ENCODE measurements at regions not wholly inside any gene's neighbourhood (a gene's known extent, or its start where the extent isn't known, plus 50 kb on each side); places are given as distances from the start of the nearest gene placed in this dataset.
"Not testable (repeated sequence)": the region's sequence is repeated elsewhere in the genome, so short reads cannot be mapped to it uniquely, and the experiment has no call there.

DNA sequence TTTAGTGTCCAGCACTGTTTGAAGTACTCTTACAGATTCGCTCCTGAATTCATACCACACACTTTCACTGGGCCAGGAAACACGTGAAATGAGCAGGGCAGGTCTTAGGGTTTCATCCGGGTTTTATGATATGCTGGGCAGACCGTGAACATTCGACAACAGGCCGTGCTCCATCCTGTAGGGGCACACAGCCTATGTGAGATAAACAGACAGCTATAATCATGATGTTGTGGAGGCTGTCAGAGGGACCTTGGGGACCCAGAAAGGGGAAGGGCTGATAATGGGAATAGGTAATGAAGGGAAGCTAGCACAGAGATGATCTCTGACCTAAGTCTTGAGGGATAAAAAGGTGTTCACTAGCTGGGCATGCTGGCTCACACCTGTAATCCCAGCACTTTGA is 110.4 kb downstream of the RIN2 start:
- peak in 1 of 56 donors; percentile 8 for DNase-seq

DNA sequence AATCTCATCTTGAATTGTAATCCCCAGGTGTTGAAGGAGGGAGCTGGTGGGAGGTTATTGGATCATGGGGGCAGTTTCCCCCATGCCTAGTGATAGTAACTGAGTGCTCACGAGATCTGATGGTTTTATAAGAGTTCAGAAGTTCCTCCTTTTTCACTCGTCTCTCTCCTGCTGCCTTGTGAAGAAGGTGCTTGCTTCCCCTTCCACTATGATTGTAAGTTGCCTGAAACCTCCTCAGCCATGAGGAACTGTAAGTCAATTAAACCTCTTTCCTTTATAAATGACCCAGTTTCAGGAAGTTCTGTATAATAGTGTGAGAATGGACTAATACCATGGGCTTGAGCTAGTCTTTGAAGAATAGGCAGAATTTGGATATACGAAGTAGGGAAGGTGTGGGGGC is 113.9 kb downstream of the RIN2 start:
- no peak for DNase-seq

DNA sequence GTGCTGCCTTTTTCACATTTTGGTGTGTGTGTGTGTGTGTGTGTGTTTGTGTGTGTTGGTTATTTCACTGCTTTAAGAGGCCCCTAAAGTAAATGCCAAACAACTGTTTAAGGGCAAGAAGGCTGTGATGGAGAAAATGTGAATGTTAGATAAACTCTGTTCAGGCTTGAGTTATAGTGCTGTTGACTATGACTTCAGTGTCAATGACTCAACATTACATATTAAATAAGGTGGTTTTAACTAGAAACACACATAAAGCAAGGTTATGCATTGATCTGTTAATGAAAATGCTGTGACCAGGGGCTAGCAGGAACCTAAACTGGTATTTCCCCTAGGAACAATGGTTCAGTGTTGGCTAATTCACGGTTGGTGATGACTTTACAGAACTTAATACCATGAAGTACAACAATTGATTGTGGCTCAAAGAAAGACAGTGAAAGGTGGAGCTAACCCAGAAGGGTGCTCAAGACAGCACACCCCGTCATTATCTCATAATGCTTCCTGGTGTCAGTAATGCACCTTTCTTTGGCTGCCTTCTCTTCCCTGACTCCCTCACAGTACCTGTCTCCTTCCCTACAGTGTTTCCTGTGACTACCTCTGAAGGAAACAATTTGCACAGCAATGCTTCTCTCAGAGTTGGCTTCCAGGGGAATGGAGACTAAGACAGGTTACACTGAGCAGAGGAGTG is 116.1 kb downstream of the RIN2 start:
- DNase-seq = no peak

DNA sequence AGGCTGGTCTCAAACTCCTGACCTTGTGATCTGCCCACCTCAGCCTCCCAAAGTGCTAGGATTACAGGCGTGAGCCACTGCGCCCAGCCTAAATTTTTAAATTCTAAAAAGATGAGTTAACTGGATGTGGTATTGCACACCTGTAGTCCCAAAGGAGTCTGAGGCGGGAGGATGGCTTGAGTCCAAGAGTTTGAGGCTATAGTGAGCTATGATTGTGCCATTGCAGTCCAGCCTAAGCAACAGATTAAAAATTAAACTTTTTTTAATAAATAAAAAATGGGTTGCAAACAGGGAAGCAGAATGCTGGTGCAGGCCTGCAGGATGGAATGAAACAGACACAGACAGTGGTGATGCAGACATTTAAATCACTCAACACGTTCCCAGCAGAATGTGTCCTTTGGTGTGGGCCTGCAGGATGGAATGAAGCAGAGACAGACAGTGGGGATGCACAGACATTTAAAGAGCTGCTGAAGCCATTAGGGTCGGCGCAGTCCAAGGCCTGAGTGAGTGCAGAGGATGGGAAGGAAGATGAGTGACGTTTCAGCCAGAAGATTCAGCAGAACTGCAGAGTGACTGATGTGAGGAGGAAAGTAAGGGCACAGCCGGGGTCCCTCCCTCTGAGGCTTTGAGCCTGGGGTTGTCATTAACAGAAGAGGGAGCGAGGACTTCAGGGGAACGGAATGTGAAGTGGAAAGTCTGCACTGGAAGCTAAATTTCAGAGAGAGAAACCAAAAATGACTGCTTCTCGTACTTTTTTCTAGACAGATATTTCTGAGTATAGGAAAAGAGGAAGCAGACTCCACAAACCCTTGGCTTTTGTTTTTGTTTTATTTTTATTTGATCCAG is 117.5 kb downstream of the RIN2 start:
- DNase-seq = no peak

DNA sequence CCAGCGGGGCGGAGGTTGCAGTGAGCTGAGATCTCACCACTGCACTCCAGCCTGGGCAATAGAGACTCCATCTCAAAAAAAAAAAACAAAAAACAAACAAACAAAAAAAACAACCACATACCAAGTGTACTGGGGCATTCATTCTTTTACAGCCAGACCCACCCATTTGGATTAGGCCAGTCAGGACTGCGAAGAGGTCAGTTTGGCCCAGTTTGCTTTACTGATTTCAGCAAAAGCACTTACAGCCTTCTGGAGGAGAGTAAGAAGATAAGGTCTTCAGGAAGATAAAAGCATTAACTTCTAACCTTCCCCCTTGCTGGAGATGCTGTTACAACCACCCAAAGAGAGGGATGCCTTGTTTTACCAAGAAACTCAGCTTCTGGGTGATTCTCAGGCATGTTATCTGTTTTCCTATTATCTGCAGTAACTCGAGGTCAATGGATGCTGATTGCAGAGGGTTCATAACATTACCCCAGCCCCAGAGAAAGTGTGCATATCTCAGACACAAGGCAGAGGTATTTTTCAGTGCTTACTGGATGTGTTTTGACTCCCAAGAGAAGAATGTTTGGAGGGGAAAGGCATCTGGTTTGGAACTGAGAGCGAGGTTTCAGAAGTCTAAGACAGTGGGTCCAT is 118.9 kb downstream of the RIN2 start:
- no peak for DNase-seq

DNA sequence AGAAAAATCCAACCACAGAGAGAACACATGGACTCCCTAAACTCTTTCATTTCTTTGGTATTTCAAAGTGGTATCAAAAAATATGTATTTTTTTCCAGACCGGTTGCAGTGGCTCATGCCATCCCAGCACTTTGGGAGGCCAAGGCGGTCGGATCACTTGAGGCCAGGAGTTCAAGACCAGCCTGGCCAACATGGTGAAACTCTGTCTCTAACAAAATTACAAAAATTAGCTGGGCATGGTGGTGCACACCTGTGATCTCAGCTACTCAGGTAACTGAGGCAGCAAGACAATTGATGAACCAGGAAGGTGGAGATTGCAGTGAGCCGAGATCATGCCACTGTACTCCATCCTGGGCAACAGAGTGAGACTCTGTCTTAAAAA is 121.8 kb downstream of the RIN2 start:
- not testable (repeated sequence) for DNase-seq

DNA sequence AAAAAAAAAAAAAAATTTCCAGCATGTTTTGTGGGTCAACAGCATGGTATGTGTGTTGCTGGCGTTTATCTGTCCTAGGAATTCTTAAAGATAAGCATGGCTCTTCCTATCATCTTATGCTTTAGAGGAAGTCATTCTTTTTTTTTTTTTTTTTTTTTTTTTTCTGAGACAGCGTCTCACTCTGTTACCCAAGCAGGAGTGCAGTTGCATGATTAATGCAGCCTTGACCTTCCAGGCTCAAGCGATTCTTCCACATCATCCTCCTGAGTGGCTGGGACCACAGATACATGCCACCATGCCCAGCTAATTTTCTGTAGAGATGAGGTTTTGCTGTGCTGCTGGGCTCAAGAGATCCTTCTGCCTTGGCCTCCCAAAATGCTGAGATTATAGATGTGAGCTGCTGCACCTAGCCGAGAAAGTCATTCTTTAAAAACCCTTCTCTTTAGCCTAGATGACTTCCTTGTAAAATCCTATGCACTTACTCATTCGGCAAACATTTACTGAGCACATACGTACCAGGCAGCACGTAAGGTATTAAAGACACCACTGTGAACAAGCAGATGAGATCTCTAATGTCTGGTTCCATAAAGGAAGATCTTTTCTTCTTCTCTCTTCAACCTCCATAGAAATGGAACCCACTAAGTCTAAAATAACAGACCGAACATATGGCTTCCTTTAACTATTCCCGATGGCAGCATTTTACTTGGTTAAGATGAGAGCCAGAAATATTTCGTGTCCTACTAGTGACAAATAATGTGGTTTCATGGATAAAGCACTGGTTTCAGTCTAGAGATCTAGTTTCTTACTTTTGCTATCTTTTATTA is 122.4 kb downstream of the RIN2 start:
- no peak for DNase-seq

DNA sequence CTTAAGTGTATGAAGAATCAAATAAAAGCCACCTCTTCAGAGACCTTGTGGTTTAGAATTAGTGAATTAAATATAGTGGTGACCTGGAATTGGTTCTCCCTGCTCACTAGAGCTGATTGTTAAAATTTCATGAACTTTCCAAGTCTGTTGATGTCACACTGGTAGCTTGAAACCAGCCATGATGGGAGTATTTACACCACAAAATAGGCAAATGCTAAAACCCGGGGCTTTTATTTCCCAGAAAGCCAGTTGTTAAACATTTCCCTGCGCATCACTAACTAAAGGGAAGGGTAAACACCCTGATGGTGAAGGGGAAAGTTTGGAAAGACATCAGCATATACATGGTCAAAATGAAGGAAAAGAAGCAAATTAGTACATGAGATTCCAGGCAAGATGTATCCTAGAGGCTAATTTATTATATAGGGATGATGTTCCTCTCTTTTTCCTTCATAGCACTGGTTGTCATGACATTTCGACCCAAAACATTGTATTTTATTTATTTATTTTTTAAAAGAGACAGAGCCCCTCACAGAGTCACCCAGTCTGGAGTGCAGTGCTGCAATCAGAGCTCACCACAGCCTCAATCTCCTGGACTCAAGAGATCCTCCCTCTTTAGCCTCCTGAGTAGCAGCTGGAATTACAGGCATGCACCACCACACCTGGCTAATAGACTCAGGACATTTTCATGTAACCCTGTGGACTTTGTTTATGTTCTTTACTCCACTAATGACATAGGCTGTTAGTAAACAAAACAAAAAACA is 123.2 kb downstream of the RIN2 start:
- no peak for DNase-seq

DNA sequence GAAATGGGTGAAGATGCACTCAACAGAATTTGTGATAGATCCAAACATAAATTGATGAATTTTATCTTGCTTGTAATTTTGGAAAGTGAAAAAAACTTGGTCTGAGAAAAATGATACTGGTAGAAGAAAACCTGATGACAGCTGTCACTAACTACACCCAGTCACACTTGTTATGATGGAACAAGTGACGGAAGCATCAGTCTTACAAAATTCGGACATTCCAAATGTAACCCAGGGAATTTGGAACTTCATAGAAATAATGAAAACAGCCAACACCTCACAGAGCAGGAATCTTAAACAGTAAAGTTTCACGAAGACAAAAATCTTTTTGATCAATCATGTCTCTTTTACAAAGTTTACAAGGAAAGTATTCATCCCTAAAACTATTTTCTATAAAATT is 123.9 kb downstream of the RIN2 start:
- no peak for DNase-seq

DNA sequence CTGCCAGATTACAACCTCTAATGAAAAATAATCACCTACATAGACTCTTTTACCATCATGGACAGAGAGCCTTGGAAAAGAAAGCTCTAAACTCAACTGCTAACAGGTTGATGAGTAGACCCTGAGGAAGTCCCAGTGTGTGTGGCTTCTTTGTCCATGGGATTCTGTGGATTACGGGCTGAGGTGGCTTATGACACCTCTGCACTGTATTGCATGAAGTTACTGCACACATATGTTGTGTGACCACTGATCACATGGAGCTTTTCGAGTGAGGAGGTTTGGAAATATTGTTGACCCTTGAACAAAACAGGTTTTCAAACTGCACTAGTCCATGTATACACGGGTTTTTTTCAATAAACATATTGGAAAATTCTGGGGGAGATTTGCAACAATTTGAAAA is 124.4 kb downstream of the RIN2 start:
- no peak for DNase-seq

DNA sequence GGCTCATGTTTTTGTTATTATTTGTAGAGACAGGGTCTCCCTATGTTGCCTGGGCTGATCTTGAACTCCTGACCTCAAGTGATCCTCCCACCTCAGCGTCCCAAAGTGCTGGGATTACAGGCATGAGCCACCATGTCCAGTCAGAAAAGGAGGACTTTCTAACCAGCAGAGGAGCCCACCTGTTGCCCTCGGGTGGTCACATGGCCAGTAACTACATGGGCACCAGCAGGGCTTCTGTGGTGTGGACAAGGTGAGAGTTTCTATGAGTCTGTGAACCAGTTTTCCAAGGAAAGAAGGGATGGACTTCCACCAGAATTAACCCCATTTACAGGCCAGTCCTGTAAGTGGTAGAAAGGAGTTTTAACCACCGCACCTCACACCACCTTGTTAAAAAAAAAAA is 125.4 kb downstream of the RIN2 start:
- DNase-seq = no peak

DNA sequence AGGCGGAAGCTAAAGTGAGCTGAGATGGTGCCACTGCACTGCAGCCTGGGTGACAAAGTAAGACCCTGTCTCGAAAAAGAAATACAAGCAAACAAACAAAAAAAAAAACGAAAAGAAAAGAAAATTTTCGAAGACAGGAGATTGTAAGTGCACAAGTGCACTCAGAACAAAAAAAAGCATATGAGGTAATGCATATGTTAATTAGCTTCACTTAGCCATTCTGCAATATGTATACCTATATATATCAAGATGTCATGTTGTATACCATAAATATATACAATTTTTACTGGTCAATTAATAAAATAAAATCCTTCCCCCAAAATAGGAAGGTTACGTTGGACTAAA is 127.5 kb downstream of the RIN2 start:
- no peak for DNase-seq

DNA sequence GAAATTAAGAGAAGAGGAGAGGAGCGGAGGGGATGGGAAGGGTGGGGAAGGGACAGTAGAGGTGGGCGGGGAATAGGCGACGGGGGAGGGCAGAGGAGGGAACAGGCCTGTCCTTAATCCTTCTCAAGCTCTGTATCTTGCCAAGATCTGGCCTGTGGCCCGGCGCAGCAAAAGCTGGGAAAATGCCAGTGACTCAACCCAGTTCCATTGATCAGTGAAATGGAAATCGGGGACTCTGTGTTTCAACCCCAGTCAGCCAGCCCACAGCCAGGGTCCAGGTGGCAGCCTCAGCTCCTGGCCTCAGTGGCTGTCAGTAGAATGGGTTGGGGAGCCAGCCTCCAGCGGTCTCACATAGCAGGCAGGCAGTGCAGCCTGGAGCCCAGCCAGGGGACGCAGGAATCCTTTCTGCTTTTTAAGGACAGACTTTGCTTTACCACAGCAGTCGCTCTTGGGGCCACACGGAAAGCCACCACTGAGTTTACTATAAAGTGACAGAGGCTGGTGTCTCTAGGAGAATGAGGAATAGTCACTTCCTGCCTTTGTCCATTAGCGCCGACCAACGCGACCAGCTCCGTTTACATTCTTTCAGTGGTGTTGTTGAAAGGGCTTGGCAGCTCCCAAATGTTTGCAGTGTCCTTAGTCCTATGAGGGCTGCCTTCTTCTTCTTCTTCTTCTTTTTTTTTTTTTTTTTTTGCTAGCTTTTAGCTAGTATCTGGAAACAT is 128.0 kb downstream of the RIN2 start:
- DNase-seq = peak in 47 of 56 donors; percentile 16 to 76 (median 48)

DNA sequence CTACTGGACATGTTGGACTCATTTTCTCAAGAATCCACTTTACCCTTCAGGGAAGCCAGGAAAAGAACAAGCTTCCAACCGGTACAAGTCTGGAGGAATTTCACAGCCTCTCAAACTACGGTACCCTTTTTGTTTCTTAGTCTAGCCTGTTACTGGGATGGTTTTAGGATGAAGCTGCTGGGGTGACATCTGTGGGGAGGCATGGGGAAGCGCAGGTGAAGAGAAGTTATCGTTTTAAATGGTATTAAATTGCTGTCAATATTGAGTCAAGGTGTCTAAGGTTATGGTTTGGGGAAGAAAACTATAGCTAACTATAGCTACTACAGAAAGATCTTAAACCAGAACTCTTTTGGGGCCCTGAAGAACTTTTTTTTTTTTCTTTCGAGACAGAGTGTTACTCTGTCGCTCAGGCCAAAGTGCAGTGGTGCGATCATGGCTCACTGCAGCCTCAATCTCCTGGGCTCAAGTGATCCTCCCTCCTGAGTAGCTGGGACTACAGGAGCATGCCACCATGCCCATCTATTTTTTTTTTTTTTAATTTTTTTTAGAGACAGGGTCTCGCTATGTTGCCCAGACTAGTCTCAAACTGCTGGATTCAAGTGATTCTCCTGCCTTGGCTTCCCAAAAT is 128.7 kb downstream of the RIN2 start:
- peak in 6 of 56 donors; percentile 7 to 22 (median 14) for DNase-seq

DNA sequence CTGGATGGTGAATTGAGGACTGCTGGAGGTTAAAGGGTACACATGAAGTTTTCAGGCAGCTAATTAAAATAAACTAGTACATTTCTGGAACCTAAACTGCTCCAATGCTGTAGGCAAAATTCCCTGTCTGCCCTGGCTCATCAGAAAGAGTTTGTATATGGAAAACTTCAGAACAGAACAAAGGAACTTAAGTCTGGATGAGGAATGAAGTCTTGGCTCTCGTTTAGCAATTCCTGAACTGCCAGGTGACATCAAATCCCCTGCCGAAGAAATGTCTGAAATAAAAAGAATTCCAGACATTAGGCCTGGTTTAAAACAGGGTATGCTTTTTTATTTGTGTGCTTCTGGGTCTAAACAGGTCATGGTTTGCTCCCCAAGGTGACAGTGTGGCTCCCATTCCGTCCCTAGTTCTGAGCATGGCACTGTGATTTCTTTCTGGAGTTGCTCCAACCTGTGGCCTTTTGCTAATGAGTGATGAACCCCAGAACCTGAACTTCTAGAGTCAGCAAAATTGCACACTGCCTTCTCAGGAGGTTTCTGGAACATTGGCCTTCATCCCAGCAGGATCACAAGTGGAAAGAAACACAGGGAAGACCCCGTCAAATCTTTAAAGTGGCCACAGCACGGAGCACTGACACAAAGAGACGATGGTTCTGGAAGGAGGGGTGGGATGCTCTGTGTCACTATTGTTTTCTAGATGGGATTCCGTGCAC is 129.4 kb upstream of the NAA20 start:
- DNase-seq = peak in 25 of 56 donors; percentile 13 to 76 (median 51)

DNA sequence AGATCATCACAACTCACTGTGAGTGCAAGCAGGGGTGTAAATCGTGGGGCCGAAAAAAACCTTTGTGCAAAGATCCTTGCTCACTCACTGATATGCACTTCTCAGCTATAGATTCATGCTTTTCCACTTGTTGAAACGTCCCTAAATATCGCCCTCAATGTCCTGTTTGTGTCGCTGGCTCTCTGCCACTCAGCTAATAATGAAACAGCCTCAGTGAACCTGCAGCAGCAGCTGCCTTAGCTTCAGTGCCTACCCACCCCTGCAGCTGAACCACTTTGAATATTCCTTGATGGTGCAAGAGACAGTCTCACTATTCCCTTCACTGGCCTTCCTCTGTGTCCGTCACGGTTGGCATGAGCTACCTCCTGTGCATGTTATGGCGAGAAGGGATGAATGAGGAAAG is 128.9 kb upstream of the NAA20 start:
- peak in 36 of 56 donors; percentile 9 to 76 (median 48) for DNase-seq

DNA sequence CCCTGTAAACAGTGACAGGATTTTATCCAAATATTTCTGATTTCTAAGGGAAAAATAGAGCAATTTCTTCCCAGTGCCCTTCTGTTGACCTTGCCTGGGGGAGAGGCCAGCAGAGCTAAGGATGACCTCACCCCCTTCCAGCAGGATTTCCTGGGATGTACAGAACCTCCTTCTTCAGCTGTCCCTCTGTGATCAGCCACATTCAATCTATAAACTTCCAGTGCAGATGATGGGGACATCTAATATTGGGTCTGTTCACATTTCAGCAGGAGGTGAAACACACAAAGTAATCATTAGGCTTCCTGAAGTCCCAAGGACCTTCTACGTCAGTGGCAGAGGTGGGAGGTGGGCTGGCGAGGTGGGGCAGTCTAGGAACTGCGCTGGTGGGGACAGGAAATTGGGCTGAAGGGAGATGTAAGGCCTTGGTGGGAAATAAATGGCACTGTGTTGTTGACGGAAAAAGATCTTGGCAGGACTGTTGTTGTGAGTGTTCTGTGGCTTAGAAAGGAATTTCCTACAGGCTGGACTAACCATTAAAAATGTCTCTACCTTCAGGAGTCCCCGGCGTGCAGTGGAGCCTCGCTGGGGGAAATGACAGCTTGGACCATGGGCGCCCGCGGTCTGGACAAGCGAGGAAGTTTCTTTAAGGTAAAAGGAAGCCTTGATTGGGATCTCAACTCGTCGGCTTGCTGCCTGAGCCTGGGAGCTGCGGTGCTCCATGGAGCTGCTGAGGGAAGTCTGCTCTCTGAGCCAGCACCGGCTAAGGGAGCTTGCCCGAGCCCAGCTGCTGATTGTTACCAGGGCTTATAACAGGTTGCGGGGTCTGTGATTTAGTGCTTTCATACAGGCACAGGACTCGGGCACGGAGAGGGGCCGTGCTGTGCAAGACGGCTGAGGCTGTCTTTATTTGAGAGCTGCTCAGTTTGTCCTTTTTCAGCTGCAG is 127.9 kb upstream of the NAA20 start:
- DNase-seq = peak in 39 of 56 donors; percentile 18 to 73 (median 45)

All from nucleus accumbens (tissue), 56 donors.